ENCODE measurements at regions not wholly inside any gene's neighbourhood (a gene's known extent, or its start where the extent isn't known, plus 50 kb on each side); places are given as distances from the start of the nearest gene placed in this dataset.

- TF ChIP-seq, protein P1, sequence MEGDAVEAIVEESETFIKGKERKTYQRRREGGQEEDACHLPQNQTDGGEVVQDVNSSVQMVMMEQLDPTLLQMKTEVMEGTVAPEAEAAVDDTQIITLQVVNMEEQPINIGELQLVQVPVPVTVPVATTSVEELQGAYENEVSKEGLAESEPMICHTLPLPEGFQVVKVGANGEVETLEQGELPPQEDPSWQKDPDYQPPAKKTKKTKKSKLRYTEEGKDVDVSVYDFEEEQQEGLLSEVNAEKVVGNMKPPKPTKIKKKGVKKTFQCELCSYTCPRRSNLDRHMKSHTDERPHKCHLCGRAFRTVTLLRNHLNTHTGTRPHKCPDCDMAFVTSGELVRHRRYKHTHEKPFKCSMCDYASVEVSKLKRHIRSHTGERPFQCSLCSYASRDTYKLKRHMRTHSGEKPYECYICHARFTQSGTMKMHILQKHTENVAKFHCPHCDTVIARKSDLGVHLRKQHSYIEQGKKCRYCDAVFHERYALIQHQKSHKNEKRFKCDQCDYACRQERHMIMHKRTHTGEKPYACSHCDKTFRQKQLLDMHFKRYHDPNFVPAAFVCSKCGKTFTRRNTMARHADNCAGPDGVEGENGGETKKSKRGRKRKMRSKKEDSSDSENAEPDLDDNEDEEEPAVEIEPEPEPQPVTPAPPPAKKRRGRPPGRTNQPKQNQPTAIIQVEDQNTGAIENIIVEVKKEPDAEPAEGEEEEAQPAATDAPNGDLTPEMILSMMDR (conservative IDR thresholded peaks at IDR 0.05 in 1 of 2, IDR thresholded peaks at IDR 0.05 in 1 of 2; ENCODE audit: low read depth in 1 of 2, low read length in 2 of 2) = no peak
- no peak for TF ChIP-seq EZH2 (IDR thresholded peaks at IDR 0.05; ENCODE audit: low read length, missing control alignments)
These were observed 486.4 kb upstream of the DAB1 start for GRCh38 chr1:57910305-57910704.
